HT-29 (cell line): ENCODE measurements at regions not wholly inside any gene's neighbourhood (a gene's known extent, or its start where the extent isn't known, plus 50 kb on each side); places are given as distances from the start of the nearest gene placed in this dataset.
"Not testable (repeated sequence)": the region's sequence is repeated elsewhere in the genome, so short reads cannot be mapped to it uniquely, and the experiment has no call there.

Experiments
- DNase-seq: peaks from one replicate; pipeline ENCODE4 v3.0.0-alpha.2; 2015; ENCODE audit warnings: low spot score

DNA sequence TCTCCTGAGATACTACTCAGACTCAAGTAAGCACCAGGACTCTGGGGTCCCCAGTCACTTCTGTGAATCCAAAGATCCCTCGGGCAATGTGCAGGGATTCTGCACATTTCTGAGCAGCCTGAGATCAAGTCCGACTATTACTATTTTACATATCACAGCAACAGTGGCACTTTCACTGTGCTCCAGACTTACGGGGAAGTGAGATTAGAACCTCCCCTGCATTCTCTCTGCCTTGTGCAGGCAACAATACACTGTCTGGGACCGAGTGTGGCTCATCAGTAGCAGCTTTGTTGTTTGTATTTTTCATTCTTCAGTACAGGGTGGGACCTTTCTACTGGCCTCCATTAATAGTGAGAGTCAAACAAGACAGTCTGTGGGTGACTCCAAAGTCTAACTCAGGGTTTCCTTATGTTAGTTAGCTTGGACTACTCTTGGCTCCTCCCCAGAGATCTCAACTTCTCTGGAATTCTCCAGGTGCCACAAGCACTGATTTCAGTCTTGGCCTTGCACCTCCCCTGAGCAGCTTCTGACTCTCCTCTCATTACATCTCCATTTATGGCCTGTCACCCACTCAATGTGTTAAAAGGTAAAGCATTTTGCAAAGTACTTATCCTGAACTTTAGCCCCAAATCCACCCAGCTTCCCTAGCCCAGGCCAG is 76.2 kb upstream of the TOP3B start:
- no peak for DNase-seq

DNA sequence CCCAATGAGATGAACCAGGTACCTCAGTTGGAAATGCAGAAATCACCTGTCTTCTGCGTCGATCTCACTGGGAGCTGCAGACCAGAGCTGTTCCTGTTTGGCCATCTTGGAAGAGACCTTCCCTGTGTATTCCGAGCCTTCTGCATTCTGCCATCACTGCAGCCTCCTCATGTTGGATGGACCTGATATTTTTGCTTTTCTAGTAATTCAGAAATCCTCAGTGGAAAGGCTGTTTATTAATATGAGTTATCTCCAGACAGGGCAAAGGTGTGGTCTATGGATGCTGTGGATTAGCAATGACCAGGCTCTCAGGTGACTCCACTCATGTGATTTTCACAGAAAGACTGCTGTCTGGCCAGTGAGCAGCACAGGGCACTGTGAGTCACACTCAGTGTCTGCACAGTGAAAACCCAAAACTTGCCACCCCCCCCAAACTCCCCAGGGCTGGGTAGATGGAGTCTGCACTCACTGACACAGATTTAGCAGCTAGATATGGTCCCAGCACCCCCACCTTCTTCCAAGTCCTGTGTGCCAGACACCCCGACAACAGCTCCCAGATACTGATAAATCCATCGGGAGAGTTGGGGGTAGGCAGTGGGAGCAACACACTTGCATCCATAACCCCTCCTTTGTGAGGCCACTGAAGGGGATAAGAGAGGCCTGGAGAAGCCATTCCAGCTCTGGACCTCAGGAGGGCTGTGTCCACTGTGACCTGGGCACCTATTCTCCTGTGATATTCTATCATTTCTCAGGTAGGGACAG is 75.2 kb upstream of the TOP3B start:
- no peak for DNase-seq

DNA sequence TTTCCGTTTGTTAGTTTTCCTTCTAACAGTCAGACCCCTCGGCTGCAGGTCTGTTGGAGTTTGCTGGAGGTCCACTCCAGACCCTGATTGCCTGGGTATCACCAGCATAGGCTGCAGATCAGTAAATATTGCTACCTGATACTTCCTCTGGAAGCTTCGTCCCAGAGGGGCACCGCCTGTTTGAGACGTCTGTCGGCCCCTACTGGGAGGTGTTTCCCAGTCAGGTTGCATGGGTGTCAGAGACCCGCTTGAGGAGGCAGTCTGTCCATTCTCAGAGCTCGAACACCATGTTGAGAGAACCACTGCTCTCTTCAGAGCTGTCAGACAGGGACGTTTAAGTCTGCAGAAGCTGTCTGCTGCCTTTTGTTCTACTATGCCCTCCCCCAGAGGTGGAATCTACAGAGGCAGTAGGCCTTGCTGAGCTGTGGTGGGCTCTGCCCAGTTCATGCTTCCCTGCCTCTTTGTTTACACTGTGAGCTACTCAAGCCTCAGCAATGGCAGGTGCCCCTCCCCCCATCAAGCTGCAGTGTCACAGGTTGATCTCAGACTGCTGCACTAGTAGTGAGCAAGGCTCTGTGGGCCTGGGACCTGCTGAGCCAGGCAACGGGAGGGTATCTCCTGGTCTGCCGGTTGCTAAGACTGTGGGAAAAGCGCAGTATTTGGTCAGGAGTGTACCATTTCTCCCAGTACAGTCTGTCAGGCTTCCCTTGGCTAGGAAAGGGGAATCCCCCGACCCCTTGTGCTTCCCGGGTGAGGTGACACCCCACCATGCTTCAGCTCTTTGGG is 74.4 kb upstream of the TOP3B start:
- DNase-seq, result not testable (repeated sequence)

DNA sequence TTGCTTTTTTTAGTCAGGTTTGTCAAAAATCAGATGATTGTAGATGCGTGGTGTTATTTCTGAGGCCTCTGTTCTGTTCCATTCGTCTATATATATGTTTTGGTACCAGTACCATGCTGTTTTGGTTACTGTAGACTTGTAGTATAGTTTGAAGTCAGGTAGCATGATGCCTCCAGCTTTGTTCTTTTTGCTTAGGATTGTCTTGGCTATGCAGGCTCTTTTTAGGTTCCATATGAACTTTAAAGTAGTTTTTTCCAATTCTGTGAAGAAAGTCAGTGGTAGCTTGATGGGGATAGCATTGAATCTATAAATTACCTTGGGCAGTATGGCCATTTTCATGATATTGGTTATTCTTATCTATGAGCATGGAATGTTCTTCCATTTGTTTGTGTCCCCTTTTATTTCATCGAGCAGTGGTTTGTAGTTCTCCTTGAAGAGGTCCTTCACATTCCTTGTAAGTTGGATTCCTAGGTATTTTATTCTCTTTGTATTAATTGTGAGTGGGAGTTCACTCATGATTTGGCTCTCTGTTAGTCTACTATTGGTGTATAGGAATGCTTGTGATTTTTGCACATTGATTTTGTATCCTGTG is 70.1 kb upstream of the TOP3B start:
- DNase-seq, result not testable (repeated sequence)

DNA sequence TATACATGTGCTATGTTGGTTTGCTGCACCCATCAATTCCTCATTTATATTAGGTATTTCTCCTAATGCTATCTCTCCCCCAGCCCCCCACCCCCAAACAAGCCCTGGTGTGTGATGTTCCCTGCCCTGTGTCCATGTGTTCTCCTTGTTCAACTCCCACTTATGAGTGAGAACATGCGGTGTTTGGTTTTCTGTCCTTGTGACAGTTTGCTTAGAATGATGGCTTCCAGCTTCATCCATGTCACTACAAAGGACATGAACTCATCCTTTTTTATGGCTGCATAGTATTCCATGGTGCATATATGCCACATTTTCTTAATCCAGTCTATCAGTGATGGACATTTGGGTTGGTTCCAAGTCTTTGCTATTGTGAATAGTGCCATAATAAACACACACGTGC is 68.4 kb upstream of the TOP3B start:
- DNase-seq, result not testable (repeated sequence)

DNA sequence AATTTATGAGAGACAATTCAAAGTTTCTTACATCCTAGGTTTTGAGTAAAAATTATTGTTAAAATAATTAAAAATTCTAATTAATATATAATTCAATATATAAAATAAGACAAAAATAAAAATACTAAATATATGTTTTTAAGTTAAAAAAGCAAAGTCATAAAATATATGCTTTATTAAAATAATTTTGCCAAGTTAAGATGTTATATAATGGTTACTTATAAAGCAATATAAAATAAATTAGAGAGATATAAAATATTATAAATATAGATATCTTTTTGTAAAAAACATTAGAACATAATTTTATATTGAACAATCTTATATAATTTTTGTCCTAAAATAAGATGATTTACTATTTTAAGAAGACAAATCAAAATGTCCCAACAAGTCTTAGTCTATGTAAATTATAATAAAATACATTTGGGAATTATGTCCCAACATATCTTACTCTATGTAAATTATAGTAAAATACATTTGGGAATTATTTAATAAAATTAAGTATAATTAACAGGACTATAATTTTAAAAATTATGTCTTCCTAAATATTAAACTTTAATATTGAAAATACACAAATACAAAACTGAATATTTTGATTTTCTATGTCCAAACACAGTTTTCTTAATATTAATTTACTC is 67.7 kb upstream of the TOP3B start:
- DNase-seq, result no peak

DNA sequence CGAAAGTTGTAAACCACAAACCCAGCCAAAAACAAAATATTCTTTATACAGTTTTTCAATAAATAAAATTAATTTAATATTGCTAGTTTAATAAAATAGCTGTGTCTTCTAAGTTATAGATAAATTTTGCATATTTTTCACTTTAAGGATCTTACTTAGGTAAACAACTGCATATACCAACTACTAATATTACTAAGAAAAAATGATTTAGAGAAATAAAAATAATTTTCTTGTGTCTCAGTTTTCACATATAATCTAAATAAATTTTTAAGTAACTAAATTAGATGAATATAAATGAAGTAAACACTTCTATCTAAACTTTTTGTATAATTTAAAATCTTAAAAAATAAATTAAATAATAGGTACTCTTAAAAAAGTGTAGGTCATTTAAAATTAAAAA is 67.1 kb upstream of the TOP3B start:
- DNase-seq, result no peak

DNA sequence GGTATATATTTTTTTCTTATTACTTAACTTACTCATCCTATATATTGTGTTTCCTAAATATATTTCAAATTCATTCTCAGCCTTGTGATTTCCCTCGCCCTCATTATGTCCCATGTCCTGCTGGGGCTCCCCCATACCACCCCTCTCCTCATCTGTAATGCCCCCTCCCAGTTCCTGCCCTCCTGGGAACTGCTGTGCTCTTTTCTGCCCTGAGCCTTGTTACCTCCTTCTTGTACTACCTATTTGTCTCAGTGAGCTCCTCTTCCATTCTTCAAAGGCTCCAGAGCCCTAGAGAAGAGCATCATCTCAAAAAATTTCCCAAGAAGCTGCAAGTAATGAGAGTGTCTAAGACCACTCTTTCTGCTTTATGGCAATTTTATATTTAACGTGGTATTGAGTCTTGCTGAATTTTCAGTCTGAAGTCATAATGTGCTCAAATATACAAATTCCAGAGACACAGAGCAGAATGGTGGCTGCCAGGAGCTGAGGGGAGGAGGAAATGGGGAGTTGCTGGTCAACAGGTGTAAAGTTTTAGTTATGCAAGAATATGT is 66.5 kb upstream of the TOP3B start:
- DNase-seq, result no peak

DNA sequence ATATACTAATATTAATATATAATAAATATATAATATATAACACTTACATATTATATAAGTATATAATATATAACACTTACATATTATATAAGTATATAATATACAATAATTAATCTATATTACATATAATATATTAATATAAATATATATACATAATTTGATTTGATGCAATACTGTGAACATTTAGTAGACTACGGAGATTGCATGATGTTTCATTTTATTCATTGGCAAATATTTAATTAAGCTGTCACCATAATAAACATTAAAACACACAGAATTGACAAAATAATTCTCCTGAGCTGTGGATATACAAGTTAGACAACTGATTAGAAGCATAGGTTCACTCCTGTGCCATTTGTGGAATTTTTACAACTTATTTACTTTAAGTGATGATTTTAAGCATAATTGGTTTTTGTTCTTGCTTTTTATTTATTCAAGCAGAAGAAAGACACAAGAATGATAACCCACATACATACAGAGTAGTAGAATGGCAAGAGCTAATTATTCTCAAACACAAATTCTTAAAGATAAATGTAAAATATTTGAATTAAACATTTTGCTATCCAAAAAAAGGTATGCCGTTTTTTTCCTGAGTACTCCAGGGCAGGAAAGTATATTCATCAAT is 65.8 kb upstream of the TOP3B start:
- DNase-seq, result no peak

DNA sequence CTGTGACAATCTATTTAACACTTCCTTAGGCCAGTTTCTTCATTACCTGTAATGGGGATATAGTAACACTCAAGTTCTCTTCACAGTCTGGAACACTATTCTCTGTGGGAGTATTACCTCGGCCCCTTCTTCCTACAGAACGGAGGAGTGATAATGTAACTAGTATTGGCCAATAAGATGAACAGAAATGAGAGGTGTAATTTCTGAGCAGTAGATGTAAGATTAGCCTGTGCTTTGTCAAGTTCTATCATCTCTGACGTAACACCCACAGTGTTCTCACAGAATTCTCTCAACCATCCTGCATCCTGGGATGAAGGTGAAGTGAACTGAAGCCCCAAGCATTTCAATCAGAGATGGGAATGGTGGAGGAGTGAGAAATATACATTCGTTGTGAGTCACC is 65.2 kb upstream of the TOP3B start:
- DNase-seq, result no peak

DNA sequence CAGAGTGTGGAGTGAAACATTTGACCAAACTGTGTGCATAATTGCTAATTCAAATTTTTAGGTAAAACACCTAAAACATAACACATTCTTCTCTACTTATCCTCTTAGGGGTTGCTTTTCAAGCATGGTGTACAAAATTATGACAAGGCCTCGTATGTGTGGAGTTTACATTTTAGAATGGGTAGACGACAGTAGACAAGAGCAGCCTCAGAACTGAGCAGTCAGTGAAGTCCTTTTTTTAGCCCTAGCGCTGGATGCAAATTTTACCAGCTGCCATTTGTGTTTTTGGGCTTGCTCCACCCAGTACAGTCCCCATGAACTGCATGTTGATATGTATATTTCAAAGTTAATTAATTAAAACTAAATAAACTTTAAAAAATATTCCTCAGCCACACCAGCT is 64.7 kb upstream of the TOP3B start:
- no peak for DNase-seq

DNA sequence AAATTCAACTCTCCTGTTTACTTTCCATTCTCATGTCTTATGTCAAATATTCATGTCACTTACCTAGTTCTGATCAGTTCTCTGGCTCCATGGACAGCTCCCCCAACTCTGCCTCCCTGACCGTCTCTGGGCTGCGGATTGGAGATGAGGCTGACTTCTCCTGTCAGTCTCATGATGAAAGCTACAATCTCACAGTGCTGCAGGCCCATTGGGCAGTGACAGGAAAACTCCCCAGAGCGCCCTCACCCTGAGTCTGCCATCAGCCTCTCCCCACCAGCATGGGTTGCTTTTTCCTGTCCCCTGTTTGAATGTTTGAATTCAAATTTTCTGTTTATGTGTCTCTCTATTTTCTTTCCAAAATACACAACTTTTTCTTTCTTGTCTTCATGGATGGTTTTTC is 63.8 kb upstream of the TOP3B start:
- no peak for DNase-seq

DNA sequence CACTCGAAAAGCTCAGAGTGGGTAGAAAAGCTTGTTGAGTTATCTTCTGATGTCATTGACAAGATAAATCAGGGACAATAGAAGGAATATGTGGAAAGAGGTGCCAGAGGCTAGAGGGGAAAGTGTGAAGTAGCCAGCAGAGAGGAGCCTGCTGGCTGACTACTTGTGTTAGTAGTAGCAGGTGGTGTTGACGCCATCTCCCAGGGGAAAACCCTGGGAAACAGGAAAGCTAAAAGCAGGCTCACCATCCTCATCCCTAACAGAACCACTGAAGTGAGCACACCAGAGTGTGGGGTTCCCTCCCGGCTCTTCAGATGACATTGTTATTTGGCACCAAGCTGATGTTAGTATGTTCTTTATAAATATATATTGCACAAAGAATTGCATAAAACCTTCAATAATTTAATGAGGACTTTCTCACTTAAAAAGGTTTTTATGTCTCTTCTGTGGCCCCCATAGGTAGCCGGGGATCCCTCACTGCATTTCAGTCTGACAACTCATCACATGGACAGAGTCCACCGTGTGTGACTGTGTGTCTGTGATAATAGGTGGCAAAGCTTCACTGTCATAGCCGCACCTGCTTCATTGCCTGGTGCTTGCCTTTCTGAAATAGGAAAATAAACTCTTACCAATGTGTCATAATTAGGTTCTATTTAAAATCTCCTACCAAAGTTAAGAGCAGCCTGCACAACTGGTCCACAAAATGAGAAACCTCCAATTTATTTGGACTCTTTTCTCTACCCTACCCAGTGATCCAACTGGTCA is 63.2 kb upstream of the TOP3B start:
- no peak for DNase-seq

DNA sequence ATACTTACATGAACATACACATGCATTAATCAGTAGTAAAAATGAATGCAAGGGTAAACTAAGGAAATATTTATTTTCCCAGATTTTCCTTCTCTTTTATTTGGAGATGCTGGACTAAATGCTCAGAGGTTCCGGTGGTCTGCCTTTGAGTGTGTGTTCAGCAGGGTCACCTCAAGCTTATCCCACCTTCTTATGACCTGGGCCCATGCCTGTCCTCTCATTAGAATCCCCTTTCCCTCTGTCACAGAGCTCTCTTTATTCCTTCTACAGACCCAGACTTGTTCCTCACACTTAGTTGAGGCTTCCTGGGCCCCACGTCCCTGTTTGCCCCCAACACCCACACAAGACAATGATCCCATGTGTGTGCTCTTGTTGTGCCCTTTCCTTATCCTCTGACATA is 61.6 kb upstream of the TOP3B start:
- no peak for DNase-seq

DNA sequence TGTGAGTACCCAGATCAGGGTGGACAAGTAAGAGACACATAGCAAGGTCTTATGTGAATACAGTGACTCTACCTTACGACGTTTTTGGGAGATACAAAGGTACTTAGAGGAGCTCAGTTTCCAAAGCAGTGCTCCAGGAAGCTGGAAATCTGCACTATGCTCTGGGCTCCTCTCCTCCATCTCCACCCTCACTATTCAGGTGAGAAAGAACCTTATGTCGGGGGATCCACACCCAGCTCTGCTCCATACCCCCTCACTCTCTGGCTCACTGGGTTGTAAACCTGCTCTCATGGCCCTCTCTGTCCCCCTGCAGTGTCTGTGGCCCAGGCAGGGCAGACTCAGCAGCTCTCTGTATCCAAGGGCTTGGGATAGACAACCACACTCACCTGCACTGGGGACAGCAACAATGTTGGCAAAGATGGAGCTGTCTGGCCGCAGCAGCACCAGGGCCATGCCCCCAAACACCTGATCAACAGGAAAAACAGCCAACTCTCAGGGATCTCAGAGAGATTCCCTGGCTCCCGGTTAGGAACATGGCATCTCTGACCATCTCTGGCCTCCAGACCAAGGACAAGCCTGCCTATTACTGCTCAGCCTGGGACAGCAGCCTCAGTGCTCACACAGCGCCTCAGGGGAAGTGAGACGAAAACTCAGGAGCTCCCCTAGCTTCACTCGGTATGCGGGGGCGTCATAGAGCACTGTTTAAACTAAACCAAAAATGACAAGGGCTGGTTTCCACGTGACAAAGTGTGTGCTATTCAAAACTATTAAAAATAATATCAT is 60.9 kb upstream of the TOP3B start:
- no peak for DNase-seq

DNA sequence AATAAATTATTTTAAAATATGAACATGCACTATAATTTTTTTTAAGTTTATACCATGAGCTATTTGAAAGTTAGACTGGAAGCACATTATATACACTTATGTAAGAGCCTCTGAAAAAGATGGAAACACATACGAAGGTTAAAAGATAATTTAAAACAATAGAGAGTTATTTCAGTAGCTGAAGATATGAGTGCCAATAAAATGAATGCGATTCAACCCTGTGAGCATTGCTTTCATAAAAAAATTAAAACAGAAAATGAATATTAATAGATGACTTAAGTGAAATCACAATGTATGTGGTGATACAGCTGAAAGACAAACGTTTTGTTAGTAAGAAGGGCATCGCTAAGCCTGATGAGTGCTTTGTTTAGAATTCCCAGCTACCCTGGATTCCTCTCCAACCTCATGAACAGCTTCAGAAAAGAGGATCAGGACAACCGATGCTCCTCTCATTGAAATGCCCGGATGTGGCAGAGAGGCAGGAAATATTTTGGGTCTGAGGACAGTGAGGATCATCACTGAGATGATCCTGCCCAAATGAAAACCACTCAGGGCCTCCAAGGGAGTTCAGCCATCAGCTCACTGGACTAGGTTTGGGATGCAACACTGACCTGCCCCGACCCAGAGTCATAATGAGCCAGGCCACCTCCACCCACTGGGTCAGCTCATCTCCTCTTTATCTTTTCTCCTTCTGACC is 60.2 kb upstream of the TOP3B start:
- no peak for DNase-seq

DNA sequence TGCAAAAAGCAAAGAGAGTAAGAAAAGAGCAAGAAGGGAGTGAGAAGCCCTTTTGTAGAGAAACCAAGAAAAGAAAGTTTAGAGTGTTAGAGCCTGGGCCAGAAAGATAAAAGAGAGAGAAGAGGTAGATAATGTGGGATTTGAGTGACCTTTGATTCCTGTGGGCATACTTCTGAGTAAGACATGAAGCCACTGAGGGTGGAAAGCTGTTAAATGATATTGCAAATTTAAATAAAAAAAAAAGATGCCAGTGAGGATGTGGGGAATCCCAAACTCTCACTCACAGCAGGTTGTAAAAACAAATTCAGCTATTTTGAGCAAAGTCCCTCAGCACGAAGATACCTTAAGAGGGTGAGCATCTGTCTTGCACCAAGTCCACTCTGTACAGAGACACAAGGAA is 59.4 kb upstream of the TOP3B start:
- no peak for DNase-seq

DNA sequence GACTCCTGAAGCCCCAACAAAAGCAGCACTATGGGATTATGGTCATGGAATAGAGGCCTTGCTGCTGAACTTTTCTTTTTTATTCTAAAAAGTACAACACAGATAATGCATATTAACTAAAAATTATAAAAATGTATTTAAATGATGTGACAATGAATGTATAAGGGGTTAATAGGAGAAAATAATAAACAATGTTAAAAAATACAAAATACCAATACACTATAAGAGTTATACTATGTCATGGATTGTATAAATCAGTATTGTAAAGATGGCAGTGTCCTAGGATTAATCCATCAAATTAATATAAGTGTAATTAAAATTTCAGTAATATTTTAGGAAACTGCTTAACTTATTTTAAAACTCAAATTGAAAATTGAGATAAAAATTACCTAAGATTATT is 58.3 kb upstream of the TOP3B start:
- no peak for DNase-seq

DNA sequence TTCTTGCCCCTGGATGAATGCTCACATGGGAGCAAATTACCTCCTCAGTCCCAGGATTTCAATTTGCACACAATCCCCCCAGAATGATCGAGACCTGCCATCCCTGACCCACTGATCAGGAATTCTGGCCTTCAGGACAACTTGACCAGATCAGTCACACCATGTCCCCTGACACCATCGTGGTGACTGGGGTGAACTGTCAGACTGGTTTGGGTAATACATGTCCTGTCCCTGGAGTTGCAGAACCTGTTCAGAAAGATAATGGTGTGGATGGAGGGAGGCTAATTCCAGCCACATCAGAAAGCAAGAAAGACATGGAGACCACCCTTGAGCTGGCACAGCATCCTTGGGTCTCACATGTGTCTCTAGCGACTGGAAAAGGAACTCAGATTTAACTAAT is 57.9 kb upstream of the TOP3B start:
- DNase-seq, result no peak
